ENCODE measurements at regions not wholly inside any gene's neighbourhood (a gene's known extent, or its start where the extent isn't known, plus 50 kb on each side); places are given as distances from the start of the nearest gene placed in this dataset.

- TF ChIP-seq CTCF (conservative IDR thresholded peaks at IDR 0.05; ENCODE audit: low read depth, low read length): no peak
- TF ChIP-seq EZH2 (IDR thresholded peaks at IDR 0.05; ENCODE audit: low read length, unreplicated experiment): no peak
- TF ChIP-seq EZH2phosphoT487 (IDR thresholded peaks at IDR 0.05; ENCODE audit: borderline replicate concordance, low read length): no peak
Observed at GRCh38 chr20:21936720-21937380, 231.4 kb downstream of the PAX1 start.

All from PC-3 (cell line).